Esophagus squamous epithelium (tissue), 5 donors: ENCODE measurements at regions not wholly inside any gene's neighbourhood (a gene's known extent, or its start where the extent isn't known, plus 50 kb on each side); places are given as distances from the start of the nearest gene placed in this dataset.

ENCODE experiments used
- DNase-seq: peaks from one replicate; lab custom pipeline; 2025; lab: John Stamatoyannopoulos, UW
- H3K27ac ChIP-seq, 4 donors: fragments of 200-600 bp; sonication (generic); one replicate each; pipeline ENCODE4 v1.5.1; 2016 to 2019; ENCODE audit warnings: mild to moderate bottlenecking in 1 of 4
- H3K27me3 ChIP-seq, 4 donors: fragments of 200-600 bp; sonication (generic); 1 replicate in 3 of 4; 2 replicates in 1 of 4; pipeline versions ENCODE4 v1.5.1 to v1.6.0; 2017 to 2021; ENCODE audit warnings: antibody characterized with exemption in 1 of 4
- H3K36me3 ChIP-seq, 3 donors: fragments of 200-600 bp; sonication (generic); one replicate each; pipeline ENCODE4 v1.5.1; 2016 to 2019
- H3K4me1 ChIP-seq, 3 donors: fragments of 200-600 bp; sonication (generic); one replicate each; pipeline ENCODE4 v1.5.1; 2017 to 2019
- H3K4me3 ChIP-seq, 4 donors: fragments of 200-600 bp; sonication (generic); 1 replicate in 3 of 4; 2 replicates in 1 of 4; pipeline ENCODE4 v1.5.1; 2016 to 2019; ENCODE audit warnings: mild to moderate bottlenecking in 2 of 4, moderate library complexity in 1 of 4
- H3K9me3 ChIP-seq, 3 donors: fragments of 200-600 bp; sonication (generic); one replicate each; pipeline ENCODE4 v1.5.1; 2016 to 2019
- POLR2A ChIP-seq, 4 donors: fragments of 450-650 bp; IDR thresholded peaks; one replicate each; pipeline ENCODE4 v1.6.1; 2017; ENCODE audit warnings: antibody characterized with exemption in 4 of 4, mild to moderate bottlenecking in 4 of 4, moderate library complexity in 3 of 4
- WGBS, 2 donors: methylation state at CpG; one replicate each; pipeline ENCODE4 v1.1.5; 2018; 5-methylcytosine and 5-hydroxymethylcytosine counted together
- intact Hi-C: fragments of 100-400 bp; cut with DNase I; formaldehyde crosslinking; loops from one replicate; pipeline ENCODE4 v1.15.0; 2022
- TF ChIP-seq, protein P1 (sequence below), 6 experiments: fragments of 450-650 bp in 4 of 6; fragments of 200-600 bp in 2 of 6; sonication (generic) in 2 of 6; IDR thresholded peaks; one replicate each; pipeline ENCODE4 v1.5.1; 2016 to 2019; ENCODE audit warnings: antibody characterized with exemption in 6 of 6, mild to moderate bottlenecking in 4 of 6, moderate library complexity in 4 of 6
- donor health status: DM: yes; HTN: yes; CAD: no.

- peak overlapping the region in 3 of 4 donors; percentile 2 to 50 (median 28) for H3K4me3 ChIP-seq
- no peak overlapping the region for H3K27ac ChIP-seq
- intact Hi-C loops: no loop called here
- no peak for DNase-seq
- H3K9me3 ChIP-seq: no peaks in the 10 kb centered on the region
- no peaks in the 10 kb centered on the region for H3K36me3 ChIP-seq
- 28 to 33% methylated on average over 17 to 21 of the region's 48 CpGs for WGBS, 2 donors
- peaks cover 3 to 14% (median 4%) of the 10 kb centered on the region in 3 donors for H3K4me1 ChIP-seq
- H3K27me3 ChIP-seq: peaks cover 0 to 60% (median 2%) of the 10 kb centered on the region in 4 donors
- no peak for TF ChIP-seq POLR2A (IDR thresholded peaks at IDR 0.05)
- TF ChIP-seq, protein P1, sequence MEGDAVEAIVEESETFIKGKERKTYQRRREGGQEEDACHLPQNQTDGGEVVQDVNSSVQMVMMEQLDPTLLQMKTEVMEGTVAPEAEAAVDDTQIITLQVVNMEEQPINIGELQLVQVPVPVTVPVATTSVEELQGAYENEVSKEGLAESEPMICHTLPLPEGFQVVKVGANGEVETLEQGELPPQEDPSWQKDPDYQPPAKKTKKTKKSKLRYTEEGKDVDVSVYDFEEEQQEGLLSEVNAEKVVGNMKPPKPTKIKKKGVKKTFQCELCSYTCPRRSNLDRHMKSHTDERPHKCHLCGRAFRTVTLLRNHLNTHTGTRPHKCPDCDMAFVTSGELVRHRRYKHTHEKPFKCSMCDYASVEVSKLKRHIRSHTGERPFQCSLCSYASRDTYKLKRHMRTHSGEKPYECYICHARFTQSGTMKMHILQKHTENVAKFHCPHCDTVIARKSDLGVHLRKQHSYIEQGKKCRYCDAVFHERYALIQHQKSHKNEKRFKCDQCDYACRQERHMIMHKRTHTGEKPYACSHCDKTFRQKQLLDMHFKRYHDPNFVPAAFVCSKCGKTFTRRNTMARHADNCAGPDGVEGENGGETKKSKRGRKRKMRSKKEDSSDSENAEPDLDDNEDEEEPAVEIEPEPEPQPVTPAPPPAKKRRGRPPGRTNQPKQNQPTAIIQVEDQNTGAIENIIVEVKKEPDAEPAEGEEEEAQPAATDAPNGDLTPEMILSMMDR (IDR thresholded peaks at IDR 0.05): no peak
Measured at GRCh38 chr13:110812121-110812868, 98.8 kb downstream of the ING1 start.

- intact Hi-C loops: no loop called here
- Histone ChIP-seq H3K4me3 (peak overlapping the region in 2 of 4 donors; percentile 28 to 50), H3K27me3 (peaks cover 0 to 52% (median 2%) of the 10 kb centered on the region in 4 donors), H3K4me1 (peaks cover 3 to 14% (median 4%) of the 10 kb centered on the region in 3 donors), H3K27ac (no peak overlapping the region), H3K36me3 (no peaks in the 10 kb centered on the region), H3K9me3 (no peaks in the 10 kb centered on the region)
- TF ChIP-seq, protein P1 (IDR thresholded peaks at IDR 0.05): no peak
- no peak for TF ChIP-seq POLR2A (IDR thresholded peaks at IDR 0.05)
- no peak for DNase-seq
- WGBS, 2 donors: 65 to 80% methylated on average over 26 to 69 of the region's 84 CpGs
Measured at GRCh38 chr13:110812869-110813645, 99.6 kb downstream of the ING1 start.

DNA sequence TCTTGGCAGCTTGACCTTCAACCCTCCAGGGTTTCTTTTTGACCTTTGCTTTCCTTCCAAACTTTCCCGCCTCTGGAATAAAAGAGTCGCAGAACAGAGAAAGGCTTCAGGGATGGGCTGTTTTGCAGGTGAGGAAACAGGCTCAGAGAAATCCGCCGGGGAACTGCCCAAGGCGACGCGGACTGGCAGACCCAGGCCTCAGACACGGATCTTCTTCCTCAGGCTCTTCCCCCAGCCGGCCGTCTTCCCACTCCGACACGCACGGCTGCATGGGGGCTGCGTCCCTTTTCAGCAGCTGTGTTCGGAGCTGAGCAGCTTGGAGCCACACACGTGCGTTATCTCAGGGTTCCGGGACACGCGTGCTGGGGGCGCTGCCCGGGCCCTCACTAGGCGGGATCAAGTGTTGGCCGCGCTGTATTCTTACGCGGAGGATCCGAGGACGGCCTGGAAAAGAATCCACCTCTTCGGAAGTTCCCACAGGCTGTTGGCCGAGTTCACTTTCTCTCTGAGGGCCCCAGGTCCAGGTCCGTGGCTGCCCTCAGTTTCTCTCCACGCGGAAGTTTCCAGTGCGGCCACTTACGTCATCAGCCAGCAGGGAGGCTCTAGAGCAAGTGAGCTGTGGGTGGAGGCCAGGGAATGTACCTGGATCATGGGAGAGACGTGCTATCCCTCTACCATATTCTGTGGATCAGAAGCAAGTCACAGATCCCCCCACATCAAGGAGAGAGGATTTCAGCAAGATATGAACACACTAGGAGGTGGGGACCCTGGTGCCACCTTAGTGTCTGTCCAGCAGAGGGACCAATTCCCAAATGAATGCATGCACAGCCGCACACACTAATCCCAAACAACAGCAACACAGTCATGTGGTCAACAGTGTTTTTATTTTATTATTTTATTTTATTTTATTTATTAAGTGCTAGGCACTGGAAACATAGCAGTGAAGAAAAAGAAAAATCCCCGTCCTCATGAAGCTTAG, 100.4 kb downstream of the ING1 start:
- peaks cover 0 to 43% (median 2%) of the 10 kb centered on the region in 4 donors for H3K27me3 ChIP-seq
- no peak for DNase-seq
- H3K4me3 ChIP-seq: no peak overlapping the region
- intact Hi-C loops: no loop called here
- H3K4me1 ChIP-seq: peaks cover 3 to 14% (median 4%) of the 10 kb centered on the region in 3 donors
- H3K36me3 ChIP-seq: no peaks in the 10 kb centered on the region
- WGBS, 2 donors: 89 to 92% methylated on average over 25 to 30 of the region's 39 CpGs
- no peak overlapping the region for H3K27ac ChIP-seq
- H3K9me3 ChIP-seq: no peaks in the 10 kb centered on the region
- no peak for TF ChIP-seq POLR2A (IDR thresholded peaks at IDR 0.05)
- TF ChIP-seq, protein P1 (IDR thresholded peaks at IDR 0.05): no peak

DNA sequence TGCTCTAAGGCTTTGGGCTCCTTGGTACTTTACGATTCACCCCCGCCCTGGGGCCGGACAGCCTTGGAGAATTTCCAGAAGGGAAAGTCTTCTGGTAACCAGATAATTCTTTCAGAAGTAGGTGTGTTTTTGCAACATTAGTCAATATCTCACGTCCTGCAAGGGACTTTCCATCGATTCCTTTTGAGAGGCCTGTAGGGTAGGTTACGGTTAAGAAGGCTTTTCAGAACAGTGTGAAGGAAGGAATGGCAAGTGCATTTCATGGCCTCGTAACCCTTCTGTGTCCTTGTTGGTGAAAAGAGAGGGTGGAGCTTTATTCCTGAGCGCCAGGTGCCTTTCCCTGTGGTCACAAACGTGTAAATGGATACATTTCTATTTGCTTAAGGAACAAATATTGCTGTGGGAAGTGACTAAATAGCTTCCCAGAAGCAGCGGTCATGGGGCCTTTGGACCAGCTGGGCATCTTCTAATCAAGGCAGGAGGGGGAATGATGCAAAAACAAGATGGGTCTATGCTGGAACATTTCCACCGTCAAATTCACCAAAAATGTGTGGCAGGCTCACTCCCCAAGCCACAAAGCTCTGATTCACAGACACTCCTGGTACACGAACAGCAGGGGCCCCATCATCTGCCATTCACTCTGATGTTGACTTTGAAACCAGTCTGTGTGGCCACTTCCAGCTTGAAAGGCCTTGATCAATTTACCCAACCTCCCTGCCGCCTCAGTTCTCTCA, 99.2 kb downstream of the ANKRD10 start:
- TF ChIP-seq, protein P1 (IDR thresholded peaks at IDR 0.05): no peak
- TF ChIP-seq POLR2A (IDR thresholded peaks at IDR 0.05): no peak
- H3K9me3 ChIP-seq: no peaks in the 10 kb centered on the region
- intact Hi-C loops: loop anchor here (5.0 kb wide), 1 partner anchor 223 kb away; no protein-coding TSS in a partner anchor
- 59 to 68% methylated on average over 10 to 13 of the region's 13 CpGs for WGBS, 2 donors
- no peaks in the 10 kb centered on the region for H3K36me3 ChIP-seq
- no peak for DNase-seq
- H3K27me3 ChIP-seq: peaks cover 0 to 26% (median 2%) of the 10 kb centered on the region in 4 donors
- H3K4me1 ChIP-seq: peaks cover 3 to 20% (median 4%) of the 10 kb centered on the region in 3 donors
- H3K4me3 ChIP-seq: no peak overlapping the region
- H3K27ac ChIP-seq: no peak overlapping the region
